WTC11 (cell line): ENCODE measurements at regions not wholly inside any gene's neighbourhood (a gene's known extent, or its start where the extent isn't known, plus 50 kb on each side); places are given as distances from the start of the nearest gene placed in this dataset.

Experiments used
- ATAC-seq: fragments of 200-7000 bp; cut with Tn5 transposase; 2 replicates; pipeline ENCODE4 v1.10.0; 2021; ENCODE audit warnings: mild to moderate bottlenecking, moderate library complexity
- CTCF ChIA-PET: fragments of 300-600 bp; sonication (Branson Sonifier 250); formaldehyde crosslinking; loops from one replicate; lab custom pipeline; 2021; ENCODE audit warnings: antibody characterized with exemption; lab: Charles Lee
- POLR2A ChIA-PET: fragments of 350-600 bp; sonication (Branson Sonifier 250); formaldehyde crosslinking; loops from one replicate; lab custom pipeline; 2021; ENCODE audit warnings: antibody characterized with exemption; lab: Charles Lee
- DNase-seq: peaks from one replicate; pipeline ENCODE4 v3.0.0; 2021; ENCODE audit warnings: low spot score
- H3K27ac Mint-ChIP-seq: 2 replicates; pipeline ENCODE4 v1.8.0; 2021; ENCODE audit warnings: mixed read lengths
- H3K27me3 Mint-ChIP-seq: 2 replicates; pipeline ENCODE4 v1.8.0; 2021; ENCODE audit warnings: low read depth, mild to moderate bottlenecking, moderate library complexity, mixed read lengths
- H3K36me3 Mint-ChIP-seq: 2 replicates; pipeline ENCODE4 v1.8.0; 2021; ENCODE audit warnings: mixed read lengths
- H3K4me1 Mint-ChIP-seq: 2 replicates; pipeline ENCODE4 v1.8.0; 2022; ENCODE audit warnings: mixed read lengths
- H3K4me3 Mint-ChIP-seq: 2 replicates; pipeline ENCODE4 v1.8.0; 2021; ENCODE audit warnings: mild to moderate bottlenecking, moderate library complexity, mixed read lengths
- H3K9me3 Mint-ChIP-seq: 2 replicates; pipeline ENCODE4 v1.8.0; 2021; ENCODE audit warnings: mixed read lengths
- CREM ChIP-seq: sonication (generic); formaldehyde crosslinking; IDR thresholded peaks from 2 replicates; pipeline ENCODE4 v1.8.1; 2022; ENCODE audit warnings: mild to moderate bottlenecking, missing genetic modification reagents, moderate library complexity
- EMX1 ChIP-seq: fragments of 250-450 bp; sonication (Bioruptor Pico); IDR thresholded peaks from 2 replicates; pipeline ENCODE4 v1.8.0; 2021; ENCODE audit warnings: mild to moderate bottlenecking
- HMGA2 ChIP-seq: fragments of 250-450 bp; sonication (Bioruptor Pico); IDR thresholded peaks from 2 replicates; pipeline ENCODE4 v1.4.0; 2021; ENCODE audit warnings: mild to moderate bottlenecking, moderate library complexity
- IRF2 ChIP-seq: sonication (generic); formaldehyde crosslinking; IDR thresholded peaks from 2 replicates; pipeline ENCODE4 v1.8.0; 2022; ENCODE audit warnings: low read depth, missing genetic modification reagents, borderline replicate concordance
- MAX ChIP-seq: sonication (generic); formaldehyde crosslinking; IDR thresholded peaks from 2 replicates; pipeline ENCODE4 v1.8.0; 2022; ENCODE audit warnings: mild to moderate bottlenecking, missing genetic modification reagents
- MLX ChIP-seq: sonication (generic); formaldehyde crosslinking; IDR thresholded peaks from 2 replicates; pipeline ENCODE4 v1.8.1; 2023; ENCODE audit warnings: mild to moderate bottlenecking, missing genetic modification reagents, moderate library complexity
- NFE2L1 ChIP-seq: sonication (generic); formaldehyde crosslinking; IDR thresholded peaks from 2 replicates; pipeline ENCODE4 v1.8.1; 2023; ENCODE audit warnings: missing genetic modification reagents
- NR1H2 ChIP-seq: sonication (generic); formaldehyde crosslinking; IDR thresholded peaks from 2 replicates; pipeline ENCODE4 v1.9.0; 2021; ENCODE audit warnings: mild to moderate bottlenecking, moderate library complexity, missing genetic modification reagents
- OVOL2 ChIP-seq: fragments of 250-450 bp; sonication (Bioruptor Pico); IDR thresholded peaks from 2 replicates; pipeline ENCODE4 v1.9.0; 2021; ENCODE audit warnings: mild to moderate bottlenecking, borderline replicate concordance
- SOX15 ChIP-seq: fragments of 250-450 bp; sonication (Bioruptor Pico); IDR thresholded peaks from 2 replicates; pipeline ENCODE4 v1.9.0; 2021; ENCODE audit warnings: mild to moderate bottlenecking
- ZBTB43 ChIP-seq: sonication (generic); formaldehyde crosslinking; IDR thresholded peaks from 2 replicates; pipeline ENCODE4 v1.8.1; 2023; ENCODE audit warnings: mild to moderate bottlenecking, missing genetic modification reagents
- ZNF219 ChIP-seq: sonication (generic); formaldehyde crosslinking; IDR thresholded peaks from 2 replicates; pipeline ENCODE4 v1.8.0; 2023; ENCODE audit warnings: missing genetic modification reagents, mild to moderate bottlenecking, borderline replicate concordance
- ZNF263 ChIP-seq: sonication (generic); formaldehyde crosslinking; IDR thresholded peaks from 2 replicates; pipeline ENCODE4 v1.8.1; 2022; ENCODE audit warnings: low read depth, mild to moderate bottlenecking, moderate library complexity, missing genetic modification reagents
- ZNF671 ChIP-seq: fragments of 250-450 bp; sonication (Bioruptor Pico); IDR thresholded peaks from 2 replicates; pipeline ENCODE4 v1.8.0; 2021; ENCODE audit warnings: mild to moderate bottlenecking
- TF ChIP-seq, protein P1 (sequence below): sonication (generic); formaldehyde crosslinking; conservative IDR thresholded peaks from 2 replicates; pipeline ENCODE4 v1.8.1; 2023; ENCODE audit warnings: mild to moderate bottlenecking, low read depth, missing genetic modification reagents, moderate library complexity
- TF ChIP-seq, protein P2 (sequence below): sonication (generic); formaldehyde crosslinking; IDR thresholded peaks from 2 replicates; pipeline ENCODE4 v1.8.1; 2023; ENCODE audit warnings: mild to moderate bottlenecking, moderate library complexity, missing genetic modification reagents
- TF ChIP-seq, protein P3 (sequence below): sonication (generic); formaldehyde crosslinking; IDR thresholded peaks from 2 replicates; pipeline ENCODE4 v1.8.1; 2022; ENCODE audit warnings: mild to moderate bottlenecking, missing genetic modification reagents, moderate library complexity, borderline replicate concordance
- TF ChIP-seq, protein P4 (sequence below): fragments of 200-600 bp; IDR thresholded peaks from 2 replicates; pipeline ENCODE4 v1.8.0; 2022; ENCODE audit warnings: antibody characterized with exemption
- TF ChIP-seq, protein P5 (sequence below): fragments of 250-450 bp; sonication (Bioruptor Pico); IDR thresholded peaks from 2 replicates; pipeline ENCODE4 v1.9.0; 2021; ENCODE audit warnings: mild to moderate bottlenecking, borderline replicate concordance

DNA sequence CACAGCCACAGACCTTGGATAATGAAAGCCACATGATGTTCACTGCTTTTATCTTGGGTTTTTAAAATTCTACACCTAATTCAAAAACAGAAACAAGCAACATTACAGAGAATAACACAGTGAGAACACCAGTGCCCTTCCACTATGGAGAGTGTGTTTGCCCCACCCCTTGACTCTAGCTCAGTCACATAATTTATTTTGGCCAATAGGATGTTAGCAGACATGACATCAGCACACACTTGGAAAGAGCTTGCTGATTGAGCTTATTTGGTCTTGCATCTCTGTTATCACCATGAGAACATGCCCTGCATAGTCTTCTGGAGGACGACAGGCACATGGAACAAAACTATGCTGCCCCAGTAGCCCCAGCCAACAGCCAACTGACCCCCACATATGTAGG, 118.1 kb downstream of the HNRNPD start:
- Mint-ChIP-seq H3K4me3 (no peak overlapping the region), H3K36me3 (no peaks in the 10 kb centered on the region), H3K9me3 (peaks cover 9% of the 10 kb centered on the region), H3K4me1 (no peaks in the 10 kb centered on the region), H3K27ac (no peak overlapping the region), H3K27me3 (no peaks in the 10 kb centered on the region)
- DNase-seq (no peak), ATAC-seq (no peak)
- TF ChIP-seq HMGA2 (no peak), MAX (CRISPR knock-in tag) (no peak), IRF2 (CRISPR knock-in tag) (no peak), MLX (CRISPR knock-in tag) (no peak), ZNF219 (CRISPR knock-in tag) (no peak), EMX1 (CRISPR knock-in tag) (no peak), SOX15 (no peak), NR1H2 (CRISPR knock-in tag) (no peak), CREM (CRISPR knock-in tag) (no peak), OVOL2 (no peak), ZNF671 (no peak), ZBTB43 (no peak), NFE2L1 (no peak), ZNF263 (CRISPR knock-in tag) (no peak)
- TF ChIP-seq, protein P1, sequence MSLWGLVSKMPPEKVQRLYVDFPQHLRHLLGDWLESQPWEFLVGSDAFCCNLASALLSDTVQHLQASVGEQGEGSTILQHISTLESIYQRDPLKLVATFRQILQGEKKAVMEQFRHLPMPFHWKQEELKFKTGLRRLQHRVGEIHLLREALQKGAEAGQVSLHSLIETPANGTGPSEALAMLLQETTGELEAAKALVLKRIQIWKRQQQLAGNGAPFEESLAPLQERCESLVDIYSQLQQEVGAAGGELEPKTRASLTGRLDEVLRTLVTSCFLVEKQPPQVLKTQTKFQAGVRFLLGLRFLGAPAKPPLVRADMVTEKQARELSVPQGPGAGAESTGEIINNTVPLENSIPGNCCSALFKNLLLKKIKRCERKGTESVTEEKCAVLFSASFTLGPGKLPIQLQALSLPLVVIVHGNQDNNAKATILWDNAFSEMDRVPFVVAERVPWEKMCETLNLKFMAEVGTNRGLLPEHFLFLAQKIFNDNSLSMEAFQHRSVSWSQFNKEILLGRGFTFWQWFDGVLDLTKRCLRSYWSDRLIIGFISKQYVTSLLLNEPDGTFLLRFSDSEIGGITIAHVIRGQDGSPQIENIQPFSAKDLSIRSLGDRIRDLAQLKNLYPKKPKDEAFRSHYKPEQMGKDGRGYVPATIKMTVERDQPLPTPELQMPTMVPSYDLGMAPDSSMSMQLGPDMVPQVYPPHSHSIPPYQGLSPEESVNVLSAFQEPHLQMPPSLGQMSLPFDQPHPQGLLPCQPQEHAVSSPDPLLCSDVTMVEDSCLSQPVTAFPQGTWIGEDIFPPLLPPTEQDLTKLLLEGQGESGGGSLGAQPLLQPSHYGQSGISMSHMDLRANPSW: no peak
- TF ChIP-seq, protein P2, sequence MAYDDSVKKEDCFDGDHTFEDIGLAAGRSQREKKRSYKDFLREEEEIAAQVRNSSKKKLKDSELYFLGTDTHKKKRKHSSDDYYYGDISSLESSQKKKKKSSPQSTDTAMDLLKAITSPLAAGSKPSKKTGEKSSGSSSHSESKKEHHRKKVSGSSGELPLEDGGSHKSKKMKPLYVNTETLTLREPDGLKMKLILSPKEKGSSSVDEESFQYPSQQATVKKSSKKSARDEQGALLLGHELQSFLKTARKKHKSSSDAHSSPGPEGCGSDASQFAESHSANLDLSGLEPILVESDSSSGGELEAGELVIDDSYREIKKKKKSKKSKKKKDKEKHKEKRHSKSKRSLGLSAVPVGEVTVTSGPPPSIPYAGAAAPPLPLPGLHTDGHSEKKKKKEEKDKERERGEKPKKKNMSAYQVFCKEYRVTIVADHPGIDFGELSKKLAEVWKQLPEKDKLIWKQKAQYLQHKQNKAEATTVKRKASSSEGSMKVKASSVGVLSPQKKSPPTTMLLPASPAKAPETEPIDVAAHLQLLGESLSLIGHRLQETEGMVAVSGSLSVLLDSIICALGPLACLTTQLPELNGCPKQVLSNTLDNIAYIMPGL (CRISPR knock-in tag): no peak
- TF ChIP-seq, protein P3, sequence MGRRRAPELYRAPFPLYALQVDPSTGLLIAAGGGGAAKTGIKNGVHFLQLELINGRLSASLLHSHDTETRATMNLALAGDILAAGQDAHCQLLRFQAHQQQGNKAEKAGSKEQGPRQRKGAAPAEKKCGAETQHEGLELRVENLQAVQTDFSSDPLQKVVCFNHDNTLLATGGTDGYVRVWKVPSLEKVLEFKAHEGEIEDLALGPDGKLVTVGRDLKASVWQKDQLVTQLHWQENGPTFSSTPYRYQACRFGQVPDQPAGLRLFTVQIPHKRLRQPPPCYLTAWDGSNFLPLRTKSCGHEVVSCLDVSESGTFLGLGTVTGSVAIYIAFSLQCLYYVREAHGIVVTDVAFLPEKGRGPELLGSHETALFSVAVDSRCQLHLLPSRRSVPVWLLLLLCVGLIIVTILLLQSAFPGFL (CRISPR knock-in tag): no peak
- TF ChIP-seq, protein P4, sequence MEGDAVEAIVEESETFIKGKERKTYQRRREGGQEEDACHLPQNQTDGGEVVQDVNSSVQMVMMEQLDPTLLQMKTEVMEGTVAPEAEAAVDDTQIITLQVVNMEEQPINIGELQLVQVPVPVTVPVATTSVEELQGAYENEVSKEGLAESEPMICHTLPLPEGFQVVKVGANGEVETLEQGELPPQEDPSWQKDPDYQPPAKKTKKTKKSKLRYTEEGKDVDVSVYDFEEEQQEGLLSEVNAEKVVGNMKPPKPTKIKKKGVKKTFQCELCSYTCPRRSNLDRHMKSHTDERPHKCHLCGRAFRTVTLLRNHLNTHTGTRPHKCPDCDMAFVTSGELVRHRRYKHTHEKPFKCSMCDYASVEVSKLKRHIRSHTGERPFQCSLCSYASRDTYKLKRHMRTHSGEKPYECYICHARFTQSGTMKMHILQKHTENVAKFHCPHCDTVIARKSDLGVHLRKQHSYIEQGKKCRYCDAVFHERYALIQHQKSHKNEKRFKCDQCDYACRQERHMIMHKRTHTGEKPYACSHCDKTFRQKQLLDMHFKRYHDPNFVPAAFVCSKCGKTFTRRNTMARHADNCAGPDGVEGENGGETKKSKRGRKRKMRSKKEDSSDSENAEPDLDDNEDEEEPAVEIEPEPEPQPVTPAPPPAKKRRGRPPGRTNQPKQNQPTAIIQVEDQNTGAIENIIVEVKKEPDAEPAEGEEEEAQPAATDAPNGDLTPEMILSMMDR: no peak
- TF ChIP-seq, protein P5, sequence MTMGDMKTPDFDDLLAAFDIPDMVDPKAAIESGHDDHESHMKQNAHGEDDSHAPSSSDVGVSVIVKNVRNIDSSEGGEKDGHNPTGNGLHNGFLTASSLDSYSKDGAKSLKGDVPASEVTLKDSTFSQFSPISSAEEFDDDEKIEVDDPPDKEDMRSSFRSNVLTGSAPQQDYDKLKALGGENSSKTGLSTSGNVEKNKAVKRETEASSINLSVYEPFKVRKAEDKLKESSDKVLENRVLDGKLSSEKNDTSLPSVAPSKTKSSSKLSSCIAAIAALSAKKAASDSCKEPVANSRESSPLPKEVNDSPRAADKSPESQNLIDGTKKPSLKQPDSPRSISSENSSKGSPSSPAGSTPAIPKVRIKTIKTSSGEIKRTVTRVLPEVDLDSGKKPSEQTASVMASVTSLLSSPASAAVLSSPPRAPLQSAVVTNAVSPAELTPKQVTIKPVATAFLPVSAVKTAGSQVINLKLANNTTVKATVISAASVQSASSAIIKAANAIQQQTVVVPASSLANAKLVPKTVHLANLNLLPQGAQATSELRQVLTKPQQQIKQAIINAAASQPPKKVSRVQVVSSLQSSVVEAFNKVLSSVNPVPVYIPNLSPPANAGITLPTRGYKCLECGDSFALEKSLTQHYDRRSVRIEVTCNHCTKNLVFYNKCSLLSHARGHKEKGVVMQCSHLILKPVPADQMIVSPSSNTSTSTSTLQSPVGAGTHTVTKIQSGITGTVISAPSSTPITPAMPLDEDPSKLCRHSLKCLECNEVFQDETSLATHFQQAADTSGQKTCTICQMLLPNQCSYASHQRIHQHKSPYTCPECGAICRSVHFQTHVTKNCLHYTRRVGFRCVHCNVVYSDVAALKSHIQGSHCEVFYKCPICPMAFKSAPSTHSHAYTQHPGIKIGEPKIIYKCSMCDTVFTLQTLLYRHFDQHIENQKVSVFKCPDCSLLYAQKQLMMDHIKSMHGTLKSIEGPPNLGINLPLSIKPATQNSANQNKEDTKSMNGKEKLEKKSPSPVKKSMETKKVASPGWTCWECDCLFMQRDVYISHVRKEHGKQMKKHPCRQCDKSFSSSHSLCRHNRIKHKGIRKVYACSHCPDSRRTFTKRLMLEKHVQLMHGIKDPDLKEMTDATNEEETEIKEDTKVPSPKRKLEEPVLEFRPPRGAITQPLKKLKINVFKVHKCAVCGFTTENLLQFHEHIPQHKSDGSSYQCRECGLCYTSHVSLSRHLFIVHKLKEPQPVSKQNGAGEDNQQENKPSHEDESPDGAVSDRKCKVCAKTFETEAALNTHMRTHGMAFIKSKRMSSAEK (CRISPR knock-in tag): no peak
- ChIA-PET CTCF (interaction anchor here (1.7 kb wide), 2 partner anchors 13 to 29 kb away, joined by 12 read pairs; no protein-coding TSS in a partner anchor), POLR2A (no interaction called here)
